ENCODE measurements at regions not wholly inside any gene's neighbourhood (a gene's known extent, or its start where the extent isn't known, plus 50 kb on each side); places are given as distances from the start of the nearest gene placed in this dataset.

DNA sequence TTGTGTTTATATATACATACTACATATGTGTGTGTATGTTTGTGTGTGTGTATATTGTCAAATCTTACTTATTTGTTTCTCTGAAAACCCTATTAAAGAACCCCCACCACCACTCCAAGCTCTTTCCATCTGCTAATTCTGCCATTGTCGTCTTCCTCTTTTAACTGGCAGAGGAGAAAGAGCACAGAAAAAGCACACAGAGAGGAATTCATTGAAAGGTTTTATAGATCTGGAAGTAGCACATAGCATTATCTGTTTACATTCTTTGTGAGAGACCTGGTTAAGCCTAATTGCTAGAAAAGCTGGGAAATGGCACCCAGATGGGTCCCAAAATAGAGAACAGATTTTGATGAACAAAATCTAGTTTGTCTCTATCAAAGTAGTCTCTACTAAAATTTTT, 800.0 kb upstream of the PIK3C3 start:
- TF ChIP-seq FOXA1 (IDR thresholded peaks at IDR 0.05) = no peak
- no peak for TF ChIP-seq ARNT (IDR thresholded peaks at IDR 0.05)
- no peak for TF ChIP-seq SP1 (IDR thresholded peaks at IDR 0.05)
- no peak for TF ChIP-seq ELF4 (IDR thresholded peaks at IDR 0.05)

Data from HEK293T (cell line).